ENCODE measurements at regions not wholly inside any gene's neighbourhood (a gene's known extent, or its start where the extent isn't known, plus 50 kb on each side); places are given as distances from the start of the nearest gene placed in this dataset.

GRCh38 chr21:35849144-35849543, 211.2 kb downstream of the SETD4 start:
- no peak for DNase-seq (ENCODE audit: low read depth)

GRCh38 chr21:35843911-35844667, 216.2 kb downstream of the SETD4 start:
- DNase-seq (ENCODE audit: low read depth), result no peak

- DNase-seq (ENCODE audit: low read depth), result no peak
Observed at GRCh38 chr21:35840949-35841348, 219.4 kb downstream of the SETD4 start.

GRCh38 chr21:35840197-35840799, 220.0 kb downstream of the SETD4 start:
- peak; percentile 72 for DNase-seq (ENCODE audit: low read depth)

- no peak for DNase-seq (ENCODE audit: low read depth)
Observed at GRCh38 chr21:35838987-35839763, 221.2 kb downstream of the SETD4 start.

- no peak for DNase-seq (ENCODE audit: low read depth)
Observed at GRCh38 chr21:35838350-35838749, 222.0 kb downstream of the SETD4 start.

GRCh38 chr21:35833991-35834390, 226.3 kb downstream of the SETD4 start:
- no peak for DNase-seq (ENCODE audit: low read depth)

GRCh38 chr21:35833388-35833787, 226.9 kb downstream of the SETD4 start:
- DNase-seq (ENCODE audit: low read depth), result no peak

- DNase-seq (ENCODE audit: low read depth), result no peak
Observed at GRCh38 chr21:35831230-35831629, 229.1 kb downstream of the SETD4 start.

- DNase-seq (ENCODE audit: low read depth), result no peak
Observed at GRCh38 chr21:35829067-35829466, 231.3 kb downstream of the SETD4 start.

GRCh38 chr21:35828161-35828560, 232.2 kb downstream of the SETD4 start:
- DNase-seq (ENCODE audit: low read depth), result no peak

GRCh38 chr21:35827004-35827403, 233.3 kb downstream of the SETD4 start:
- DNase-seq (ENCODE audit: low read depth), result no peak

- DNase-seq (ENCODE audit: low read depth), result no peak
Observed at GRCh38 chr21:35825370-35826353, 234.7 kb downstream of the SETD4 start.

- DNase-seq (ENCODE audit: low read depth), result no peak
Observed at GRCh38 chr21:35824136-35824535, 236.2 kb downstream of the SETD4 start.

GRCh38 chr21:35819134-35819533, 241.2 kb downstream of the SETD4 start:
- no peak for DNase-seq (ENCODE audit: low read depth)

GRCh38 chr21:35818597-35818996, 241.7 kb downstream of the SETD4 start:
- no peak for DNase-seq (ENCODE audit: low read depth)

GRCh38 chr21:35814858-35815619, 245.3 kb downstream of the SETD4 start:
- no peak for DNase-seq (ENCODE audit: low read depth)

- no peak for DNase-seq (ENCODE audit: low read depth)
Observed at GRCh38 chr21:35812679-35813078, 247.6 kb downstream of the SETD4 start.

- no peak for DNase-seq (ENCODE audit: low read depth)
Observed at GRCh38 chr21:35811191-35811806, 249.0 kb downstream of the SETD4 start.

- peak; percentile 13 for DNase-seq (ENCODE audit: low read depth)
Observed at GRCh38 chr21:35810431-35810970, 249.8 kb downstream of the SETD4 start.
